Activated CD8-positive, alpha-beta memory T cell treated with anti-CD3 and anti-CD28 coated beads, Interleukin-2, amount 50 U/mL, for 48 hours (primary cell): ENCODE measurements at regions not wholly inside any gene's neighbourhood (a gene's known extent, or its start where the extent isn't known, plus 50 kb on each side); places are given as distances from the start of the nearest gene placed in this dataset.

Experiments
- DNase-seq: peaks from one replicate; pipeline ENCODE4 v3.0.0-alpha.2; 2020

- DNase-seq, result no peak
Measured at GRCh38 chr5:56479126-56479525, 246.0 kb upstream of the ANKRD55 start.

- DNase-seq, result no peak
Measured at GRCh38 chr5:56478062-56478461, 244.9 kb upstream of the ANKRD55 start.

GRCh38 chr5:56476487-56476856, 243.3 kb upstream of the ANKRD55 start:
- no peak for DNase-seq

GRCh38 chr5:56475689-56476486, 242.8 kb upstream of the ANKRD55 start:
- DNase-seq, result no peak

- DNase-seq, result no peak
Measured at GRCh38 chr5:56471707-56472106, 238.6 kb upstream of the ANKRD55 start.

- no peak for DNase-seq
Measured at GRCh38 chr5:56470007-56470406, 236.9 kb upstream of the ANKRD55 start.

- DNase-seq, result no peak
Measured at GRCh38 chr5:56468277-56468676, 235.1 kb upstream of the ANKRD55 start.

GRCh38 chr5:56467176-56467717, 234.1 kb upstream of the ANKRD55 start:
- DNase-seq, result no peak

GRCh38 chr5:56466136-56466816, 233.1 kb upstream of the ANKRD55 start:
- no peak for DNase-seq

- no peak for DNase-seq
Measured at GRCh38 chr5:56465769-56466135, 232.6 kb upstream of the ANKRD55 start.

- no peak for DNase-seq
Measured at GRCh38 chr5:56464935-56465768, 232.0 kb upstream of the ANKRD55 start.

GRCh38 chr5:56463944-56464571, 230.9 kb upstream of the ANKRD55 start:
- DNase-seq, result no peak

- DNase-seq, result no peak
Measured at GRCh38 chr5:56461584-56461983, 228.5 kb upstream of the ANKRD55 start.

- DNase-seq, result no peak
Measured at GRCh38 chr5:56460681-56461191, 227.6 kb upstream of the ANKRD55 start.

- DNase-seq, result no peak
Measured at GRCh38 chr5:56460195-56460546, 227.0 kb upstream of the ANKRD55 start.

- no peak for DNase-seq
Measured at GRCh38 chr5:56459394-56460194, 226.5 kb upstream of the ANKRD55 start.

GRCh38 chr5:56457887-56458812, 225.0 kb upstream of the ANKRD55 start:
- no peak for DNase-seq

- DNase-seq, result no peak
Measured at GRCh38 chr5:56456002-56456401, 222.9 kb upstream of the ANKRD55 start.

- no peak for DNase-seq
Measured at GRCh38 chr5:56455417-56455816, 222.3 kb upstream of the ANKRD55 start.

GRCh38 chr5:56454219-56454862, 221.2 kb upstream of the ANKRD55 start:
- no peak for DNase-seq
